MCF 10A (cell line): ENCODE measurements at regions not wholly inside any gene's neighbourhood (a gene's known extent, or its start where the extent isn't known, plus 50 kb on each side); places are given as distances from the start of the nearest gene placed in this dataset.

Experiments used
- BruUV-seq: library from RNA; stranded (reverse); fragments of 400-500 nt; replicated peaks from 2 replicates; lab custom pipeline; 2021; lab: Mats Ljungman, UMichigan
- CTCF ChIA-PET: fragments of 300-600 bp; sonication (Branson Sonifier 250); formaldehyde crosslinking; extraction: SDS; loops from one replicate; lab custom pipeline; 2021; ENCODE audit warnings: antibody characterized with exemption, inconsistent platforms; lab: Yijun Ruan, JAX
- POLR2A ChIA-PET: fragments of 300-600, 350-650 bp; sonication (Branson Sonifier 250); formaldehyde crosslinking; extraction: SDS; loops from one replicate; lab custom pipeline; 2020; ENCODE audit warnings: antibody characterized with exemption, inconsistent platforms; lab: Yijun Ruan, JAX
- DNase-seq: peaks from one replicate; pipeline ENCODE4 v3.0.0-alpha.2; 2018; ENCODE audit not compliant: unreplicated experiment
- H3K27ac Mint-ChIP-seq: one replicate; pipeline ENCODE4 v1.8.0; 2022; ENCODE audit warnings: mild to moderate bottlenecking, low read depth, mixed read lengths; ENCODE audit not compliant: unreplicated experiment
- H3K27me3 Mint-ChIP-seq: one replicate; pipeline ENCODE4 v1.8.0; 2022; ENCODE audit warnings: mixed read lengths; ENCODE audit not compliant: insufficient read depth, unreplicated experiment
- H3K36me3 Mint-ChIP-seq: one replicate; pipeline ENCODE4 v1.8.0; 2022; ENCODE audit warnings: mild to moderate bottlenecking, moderate library complexity, mixed read lengths; ENCODE audit not compliant: insufficient read depth, unreplicated experiment
- H3K4me1 Mint-ChIP-seq: one replicate; pipeline ENCODE4 v1.8.0; 2022; ENCODE audit warnings: mixed read lengths; ENCODE audit not compliant: insufficient read depth, unreplicated experiment
- H3K4me3 Mint-ChIP-seq: one replicate; pipeline ENCODE4 v1.8.0; 2022; ENCODE audit warnings: mild to moderate bottlenecking, moderate library complexity, mixed read lengths; ENCODE audit not compliant: unreplicated experiment
- H3K9me3 Mint-ChIP-seq: one replicate; pipeline ENCODE4 v1.8.0; 2022; ENCODE audit warnings: mixed read lengths; ENCODE audit not compliant: unreplicated experiment
- CTCF ChIP-seq: fragments of 200-600 bp; IDR thresholded peaks from one replicate; pipeline ENCODE4 v1.8.0; 2022; ENCODE audit warnings: antibody characterized with exemption, mild to moderate bottlenecking; ENCODE audit not compliant: unreplicated experiment
- intact Hi-C: fragments of 100-400 bp; cut with micrococcal nuclease; formaldehyde crosslinking; loops from 2 replicates; pipeline ENCODE4 v1.14.1; 2022

DNA sequence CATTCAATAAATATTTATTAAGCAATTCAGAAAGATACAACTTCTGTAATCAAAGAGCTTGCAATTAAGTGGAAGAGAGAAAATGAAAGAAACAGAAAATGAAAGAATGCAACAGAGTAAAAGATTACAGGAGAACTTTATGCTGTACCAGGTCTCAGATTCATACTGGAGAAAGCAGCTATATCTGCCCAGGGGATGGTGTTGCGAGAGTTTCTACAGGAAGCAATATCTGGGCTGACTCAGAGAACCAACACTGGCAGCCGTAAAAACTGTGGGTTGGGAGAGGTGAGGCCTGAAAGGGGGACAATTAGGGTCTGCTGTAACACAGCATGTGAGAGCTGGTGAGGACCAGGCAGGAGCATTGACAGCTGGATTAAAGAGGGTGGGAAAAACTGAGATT lies 256.7 kb upstream of the TCF21 start:
- no peaks in the 10 kb centered on the region for H3K27me3 Mint-ChIP-seq
- DNase-seq: peak; percentile 67
- H3K4me3 Mint-ChIP-seq: no peak overlapping the region
- no peak for TF ChIP-seq CTCF
- H3K4me1 Mint-ChIP-seq: peaks cover 24% of the 10 kb centered on the region
- no peaks in the 10 kb centered on the region for H3K36me3 Mint-ChIP-seq
- CTCF ChIA-PET: interaction anchor here (0.6 to 1.6 kb wide), 9 partner anchors 10 to 472 kb away, joined by 3 to 5 read pairs (median 3); no protein-coding TSS in a partner anchor
- POLR2A ChIA-PET: interaction anchor here (1.9 kb wide), 1 partner anchor 10 kb away, joined by 9 read pairs; no protein-coding TSS in a partner anchor
- H3K27ac Mint-ChIP-seq: no peak overlapping the region
- peaks cover 5% of the 10 kb centered on the region for H3K9me3 Mint-ChIP-seq
- intact Hi-C loops: no loop called here
- no TSS peak for BruUV-seq

GRCh38 chr6:133632906-133633305 lies 256.0 kb upstream of the TCF21 start:
- no peaks in the 10 kb centered on the region for H3K36me3 Mint-ChIP-seq
- no peak for TF ChIP-seq CTCF
- peaks cover 5% of the 10 kb centered on the region for H3K9me3 Mint-ChIP-seq
- intact Hi-C loops: no loop called here
- no peak for DNase-seq
- H3K27me3 Mint-ChIP-seq: no peaks in the 10 kb centered on the region
- no TSS peak for BruUV-seq
- peaks cover 24% of the 10 kb centered on the region for H3K4me1 Mint-ChIP-seq
- no peak overlapping the region for H3K27ac Mint-ChIP-seq
- POLR2A ChIA-PET: interaction anchor here (1.9 kb wide), 1 partner anchor 11 kb away, joined by 9 read pairs; no protein-coding TSS in a partner anchor
- CTCF ChIA-PET: interaction anchor here (0.7 to 1.6 kb wide), 6 partner anchors 11 to 471 kb away, joined by 3 to 5 read pairs (median 4); no protein-coding TSS in a partner anchor
- no peak overlapping the region for H3K4me3 Mint-ChIP-seq

DNA sequence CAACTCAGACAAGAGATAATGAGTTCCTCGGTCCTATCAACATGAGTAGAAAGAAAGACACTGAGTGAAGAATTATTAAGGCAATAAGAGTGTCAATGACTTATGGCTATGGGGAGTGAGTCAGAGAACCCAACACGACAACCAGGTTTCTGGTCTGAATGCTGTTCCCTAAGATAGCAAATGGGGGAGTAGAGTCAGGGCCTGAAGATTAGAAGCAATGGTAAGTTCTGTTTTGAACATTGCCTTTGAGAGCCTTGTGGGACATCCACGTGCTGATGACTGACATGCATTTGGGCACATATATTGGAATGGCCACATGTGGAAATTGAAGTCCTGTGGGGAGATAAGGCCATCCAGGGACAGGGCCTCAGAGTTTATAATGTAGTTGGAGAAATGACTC lies 254.4 kb upstream of the TCF21 start:
- TF ChIP-seq CTCF: no peak
- H3K27ac Mint-ChIP-seq: no peak overlapping the region
- DNase-seq: no peak
- no TSS peak for BruUV-seq
- intact Hi-C loops: no loop called here
- ChIA-PET POLR2A (interaction anchor here (1.2 kb wide), 1 partner anchor 11 kb away, joined by 5 read pairs; no protein-coding TSS in a partner anchor), CTCF (interaction anchor here (0.9 kb wide), 1 partner anchor 65 kb away, joined by 4 read pairs; no protein-coding TSS in a partner anchor)
- H3K4me1 Mint-ChIP-seq: peaks cover 24% of the 10 kb centered on the region
- H3K4me3 Mint-ChIP-seq: no peak overlapping the region
- H3K36me3 Mint-ChIP-seq: no peaks in the 10 kb centered on the region
- H3K9me3 Mint-ChIP-seq: peaks cover 5% of the 10 kb centered on the region
- no peaks in the 10 kb centered on the region for H3K27me3 Mint-ChIP-seq

DNA sequence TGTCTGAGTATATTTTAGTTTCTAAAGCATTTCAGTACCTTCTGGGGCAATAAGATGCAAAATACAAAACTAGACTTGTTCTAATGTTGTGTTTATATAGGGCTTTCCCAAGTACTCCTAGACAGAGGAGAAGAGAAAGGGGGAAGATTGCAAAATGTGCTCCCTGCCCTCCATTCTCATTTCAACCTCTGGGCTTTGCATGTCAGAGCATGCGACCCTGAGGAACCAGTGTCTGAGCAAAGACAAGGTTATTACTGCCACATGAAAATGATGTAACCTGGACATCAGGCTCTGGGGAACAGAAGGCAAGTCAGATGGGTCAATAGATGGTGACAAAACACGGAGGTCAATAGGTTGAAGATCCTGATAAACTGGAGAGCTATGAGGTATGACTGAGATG lies 253.5 kb upstream of the TCF21 start:
- no peak overlapping the region for H3K27ac Mint-ChIP-seq
- H3K9me3 Mint-ChIP-seq: peaks cover 5% of the 10 kb centered on the region
- CTCF ChIA-PET: no interaction called here
- BruUV-seq: no TSS peak
- no peaks in the 10 kb centered on the region for H3K27me3 Mint-ChIP-seq
- no peak for TF ChIP-seq CTCF
- H3K4me1 Mint-ChIP-seq: peaks cover 23% of the 10 kb centered on the region
- H3K4me3 Mint-ChIP-seq: no peak overlapping the region
- POLR2A ChIA-PET: no interaction called here
- no peak for DNase-seq
- H3K36me3 Mint-ChIP-seq: no peaks in the 10 kb centered on the region
- intact Hi-C loops: no loop called here
